ENCODE measurements at regions not wholly inside any gene's neighbourhood (a gene's known extent, or its start where the extent isn't known, plus 50 kb on each side); places are given as distances from the start of the nearest gene placed in this dataset.

GRCh38 chr6:3653528-3654070 lies 97.9 kb downstream of the PXDC1 start:
- no peak for TF ChIP-seq NRF1 (conservative IDR thresholded peaks at IDR 0.05; ENCODE audit: low read depth, low read length)
- TF ChIP-seq CTCF (IDR thresholded peaks at IDR 0.05 in 2 of 3, conservative IDR thresholded peaks at IDR 0.05 in 1 of 3; ENCODE audit: control insufficient read depth in 2 of 3, extremely low read depth in 1 of 3, insufficient read depth in 1 of 3, low read depth in 3 of 3, low read length in 3 of 3): no peak
- no peak for TF ChIP-seq ZBTB33 (IDR thresholded peaks at IDR 0.05)

Measured in GM12878 (cell line).